ENCODE measurements at regions not wholly inside any gene's neighbourhood (a gene's known extent, or its start where the extent isn't known, plus 50 kb on each side); places are given as distances from the start of the nearest gene placed in this dataset.
"Not testable (repeated sequence)": the region's sequence is repeated elsewhere in the genome, so short reads cannot be mapped to it uniquely, and the experiment has no call there.

DNA sequence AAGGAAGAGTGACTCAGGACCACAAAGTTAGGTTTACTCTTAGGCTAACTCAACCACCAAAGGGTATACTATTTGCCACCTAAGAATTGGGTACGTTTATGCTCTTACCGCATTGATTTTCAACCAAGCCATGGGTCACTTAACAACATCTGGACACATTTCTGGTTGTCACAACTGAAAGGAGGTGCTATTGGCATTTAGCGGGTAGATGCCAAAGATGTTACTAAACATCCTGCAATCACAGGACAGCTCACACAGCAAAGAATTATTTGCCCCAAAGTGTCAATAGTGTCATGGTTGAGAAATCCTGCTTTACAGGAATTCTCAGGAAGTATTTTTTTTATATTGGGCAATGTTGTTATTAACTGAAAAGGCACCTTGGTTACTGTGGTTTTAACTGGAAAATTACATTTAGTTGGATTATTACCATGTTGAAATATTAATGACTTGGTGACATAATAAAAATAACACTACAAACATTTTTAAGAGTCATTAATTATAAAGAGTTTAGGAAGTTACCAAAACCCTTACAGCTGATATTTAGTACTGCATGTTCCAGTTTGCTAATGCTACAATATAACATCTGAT lies 185.0 kb upstream of the TMEM196 start:
- DNase-seq (ENCODE audit: low read depth, low spot score) = no peak

DNA sequence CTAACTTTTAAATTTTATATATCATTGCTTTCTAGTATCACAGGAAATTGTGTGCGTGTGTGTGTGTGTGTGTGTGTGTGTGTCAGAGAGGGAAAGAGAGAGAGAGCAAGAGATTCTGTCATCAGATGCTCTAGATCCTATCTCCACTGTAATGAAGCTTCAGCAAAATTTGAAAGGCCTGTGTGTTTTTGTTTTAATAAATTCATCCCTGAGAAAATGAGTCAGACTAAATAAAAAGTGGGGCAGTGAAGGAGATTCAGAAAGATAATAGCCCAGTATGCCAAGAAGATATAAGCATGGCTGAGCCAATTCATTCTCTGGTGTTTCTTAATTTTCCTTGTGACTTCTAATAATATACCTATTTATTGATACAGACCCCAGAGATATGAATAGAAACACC lies 184.2 kb upstream of the TMEM196 start:
- DNase-seq (ENCODE audit: low read depth, low spot score) = no peak

DNA sequence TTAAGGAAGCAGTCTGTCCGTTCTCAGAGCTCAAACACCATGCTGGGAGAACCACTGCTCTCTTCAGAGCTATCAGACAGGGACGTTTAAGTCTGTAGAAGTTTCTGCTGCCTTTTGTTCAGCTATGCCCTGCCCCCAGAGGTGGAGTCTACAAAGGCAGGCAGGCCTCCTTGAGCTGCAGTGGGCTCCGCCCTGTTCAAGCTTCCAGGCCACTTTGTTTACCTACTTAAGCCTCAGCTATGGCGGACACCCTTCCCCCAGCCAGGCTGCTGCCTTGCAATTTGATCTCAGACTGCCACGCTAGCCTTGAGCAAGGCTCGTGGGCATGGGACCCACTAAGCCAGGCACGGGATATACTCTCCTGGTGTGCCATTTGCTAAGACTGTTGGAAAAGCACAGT lies 180.7 kb upstream of the TMEM196 start:
- not testable (repeated sequence) for DNase-seq (ENCODE audit: low read depth, low spot score)

DNA sequence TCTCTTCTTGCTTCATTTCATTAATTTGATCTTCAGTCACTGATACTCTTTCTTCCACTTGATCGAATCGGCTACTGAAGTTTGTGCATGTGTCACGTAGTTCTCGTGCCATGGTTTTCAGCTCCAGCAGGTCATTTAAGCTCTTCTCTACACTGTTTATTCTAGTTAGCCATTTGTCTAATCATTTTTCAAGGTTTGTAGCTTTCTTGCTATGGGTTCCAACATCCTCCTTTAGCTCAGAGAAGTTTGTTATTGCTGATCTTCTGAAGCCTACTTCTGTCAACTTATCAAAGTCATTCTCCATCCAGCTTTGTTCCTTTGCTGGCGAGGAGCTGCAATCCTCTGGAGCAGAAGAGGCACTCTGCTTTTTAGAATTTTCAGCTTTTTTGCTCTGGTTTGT lies 180.0 kb upstream of the TMEM196 start:
- not testable (repeated sequence) for DNase-seq (ENCODE audit: low read depth, low spot score)

DNA sequence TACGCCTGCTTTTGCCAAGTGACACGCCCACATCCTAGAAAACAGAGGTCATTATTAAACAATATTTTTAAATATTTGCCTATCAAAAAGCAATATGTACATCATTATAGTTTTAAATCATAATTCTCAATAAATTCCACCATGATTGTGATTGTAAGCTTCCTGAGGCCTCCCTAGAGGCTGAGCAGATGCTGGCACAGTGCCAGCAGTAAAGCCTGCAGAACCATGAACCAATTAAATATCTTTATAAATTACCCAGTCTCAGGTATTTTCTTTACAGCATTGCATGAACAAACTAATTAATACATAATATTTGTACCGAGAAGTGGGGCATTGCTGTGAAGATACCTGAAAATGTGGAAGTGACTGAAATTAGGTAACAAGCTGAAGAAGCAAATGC lies 174.7 kb upstream of the TMEM196 start:
- no peak for DNase-seq (ENCODE audit: low read depth, low spot score)

DNA sequence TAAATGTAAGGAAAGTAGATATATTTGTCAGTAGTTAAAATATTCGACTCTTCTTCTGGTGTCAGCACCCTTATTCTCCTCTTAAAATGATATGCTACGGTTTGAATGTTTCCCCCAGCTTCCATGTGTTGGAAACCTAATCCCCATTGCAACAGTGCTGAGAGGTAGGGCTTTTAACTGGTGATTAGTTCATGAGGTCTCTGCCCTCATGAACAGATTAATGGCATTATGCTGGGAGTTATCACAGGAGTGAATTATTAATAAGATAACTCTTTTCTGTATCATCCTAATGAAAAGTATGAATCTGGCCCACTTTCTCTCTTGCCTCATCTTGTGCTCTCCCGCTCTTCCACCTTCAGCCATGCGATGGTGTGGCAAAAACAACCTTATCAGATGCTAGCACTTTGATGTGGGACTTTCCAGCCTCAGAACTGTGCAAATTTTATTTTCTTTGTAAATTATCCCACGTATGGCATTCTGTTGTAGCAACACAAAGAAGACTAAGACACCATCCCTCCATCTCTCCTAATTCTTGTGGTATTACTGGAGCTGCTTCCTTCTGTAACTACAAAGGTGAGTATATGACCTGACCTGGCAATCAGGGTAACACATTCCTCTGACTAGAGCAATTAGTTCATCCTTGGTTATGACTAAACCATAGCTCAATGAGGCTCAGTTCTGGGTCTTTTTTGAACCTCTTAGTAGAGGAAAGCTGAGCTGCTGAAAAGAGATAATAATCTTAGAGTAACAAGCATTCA lies 171.1 kb upstream of the TMEM196 start:
- DNase-seq (ENCODE audit: low read depth, low spot score) = no peak

DNA sequence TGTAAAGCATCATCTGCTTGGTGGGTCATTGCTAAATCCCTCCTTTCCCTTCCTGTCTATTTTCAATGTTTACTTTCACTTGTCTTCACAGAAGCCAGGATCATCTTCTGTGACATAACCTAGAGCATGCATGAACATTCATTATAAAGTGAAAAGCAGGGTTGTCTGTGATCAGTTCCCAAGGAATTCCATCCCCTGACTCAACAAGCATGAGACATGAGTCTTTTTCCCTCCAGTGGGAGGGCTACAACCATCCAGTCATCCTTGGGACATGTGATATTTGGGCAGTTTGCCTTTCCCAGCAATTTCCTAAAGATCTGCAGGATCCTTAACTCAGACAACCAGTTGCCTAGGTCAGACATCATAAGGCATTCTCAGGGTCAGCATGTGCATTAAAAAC lies 166.3 kb upstream of the TMEM196 start:
- no peak for DNase-seq (ENCODE audit: low read depth, low spot score)

DNA sequence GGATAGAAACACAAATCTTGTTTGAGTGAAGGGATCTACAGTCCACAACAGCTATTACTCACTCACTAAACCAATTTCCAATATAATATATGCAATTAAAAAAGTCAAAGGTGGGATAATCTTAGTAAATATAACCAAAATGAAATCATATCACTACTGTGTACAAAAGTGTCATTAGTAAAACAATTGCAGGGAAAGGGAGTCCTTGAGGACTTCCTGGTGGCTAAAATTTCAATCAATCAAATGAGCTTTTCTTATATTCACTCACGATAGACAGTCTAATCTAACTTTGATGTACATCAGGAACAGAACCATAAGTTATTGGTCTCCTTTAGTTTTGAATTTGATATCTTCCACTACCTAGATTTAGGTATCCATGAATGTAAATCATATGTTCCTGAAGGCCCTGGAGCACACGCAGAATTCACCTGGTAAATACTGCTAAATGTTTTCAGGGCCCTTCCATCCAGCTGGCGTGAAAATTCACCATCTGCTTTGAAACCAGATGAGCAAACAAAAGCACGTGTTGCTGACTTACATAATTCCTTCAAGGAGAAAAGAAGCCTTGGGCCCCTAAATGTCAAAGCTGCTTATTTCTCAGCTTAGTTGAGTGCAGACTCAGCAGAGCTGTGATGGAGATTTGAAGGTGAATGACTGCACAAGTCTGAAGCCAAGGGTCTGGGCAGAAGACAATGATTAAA lies 159.3 kb upstream of the TMEM196 start:
- DNase-seq (ENCODE audit: low read depth, low spot score) = no peak

DNA sequence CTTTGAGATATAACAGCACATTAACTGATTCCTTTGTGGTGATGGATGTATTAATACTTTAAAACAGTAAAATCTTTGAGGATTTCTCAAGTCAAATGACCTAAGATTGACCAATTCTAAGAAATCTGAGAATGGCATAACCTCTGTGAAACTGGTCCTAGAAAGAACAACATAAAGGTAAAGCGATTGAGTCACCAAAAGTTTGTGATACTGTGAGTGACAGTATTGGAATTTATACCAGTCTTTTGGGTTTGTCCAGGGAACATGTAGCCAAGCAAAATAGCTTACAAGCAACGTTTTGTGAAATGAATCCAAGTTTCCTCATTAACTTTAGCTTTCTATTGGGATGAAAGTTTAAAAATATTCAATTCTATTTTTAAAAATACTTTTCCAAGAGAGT lies 157.4 kb upstream of the TMEM196 start:
- DNase-seq (ENCODE audit: low read depth, low spot score) = no peak

DNA sequence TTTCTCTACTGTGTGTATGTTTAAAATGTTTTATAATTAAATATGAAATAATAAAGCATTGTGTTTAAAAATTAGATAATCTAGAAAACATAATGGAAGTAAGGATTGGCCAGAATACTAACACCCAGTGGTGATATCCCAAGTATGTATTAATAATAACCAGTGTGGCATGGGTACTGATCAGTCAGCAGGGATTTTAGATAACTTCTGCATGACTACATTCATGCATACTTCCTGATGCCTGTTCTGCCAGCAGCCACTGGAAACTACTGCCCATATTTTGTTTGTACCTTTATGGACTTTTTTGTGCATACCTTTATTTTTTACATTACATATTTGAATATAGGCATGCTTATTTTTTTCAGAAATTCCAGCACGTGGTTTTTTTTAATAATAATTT lies 156.6 kb upstream of the TMEM196 start:
- no peak for DNase-seq (ENCODE audit: low read depth, low spot score)

DNA sequence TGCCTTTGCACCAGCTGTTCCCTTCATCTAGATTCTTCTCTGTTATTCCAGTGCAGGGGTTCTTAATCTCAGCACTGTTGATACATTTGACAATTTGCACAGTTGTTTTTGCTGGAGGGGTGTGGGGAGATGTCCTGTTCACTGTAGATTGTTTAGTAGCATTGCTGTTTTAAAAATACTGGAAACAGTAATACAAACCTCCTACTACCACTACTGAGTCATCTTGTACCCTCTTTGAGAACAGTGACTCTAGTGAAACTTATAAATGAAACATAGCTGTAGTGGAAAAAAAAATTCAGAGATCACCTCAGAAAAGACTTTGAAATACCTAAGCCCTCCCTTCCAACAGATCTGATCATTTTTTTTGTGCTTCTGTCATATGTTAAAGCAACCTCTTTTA lies 154.8 kb upstream of the TMEM196 start:
- no peak for DNase-seq (ENCODE audit: low read depth, low spot score)

DNA sequence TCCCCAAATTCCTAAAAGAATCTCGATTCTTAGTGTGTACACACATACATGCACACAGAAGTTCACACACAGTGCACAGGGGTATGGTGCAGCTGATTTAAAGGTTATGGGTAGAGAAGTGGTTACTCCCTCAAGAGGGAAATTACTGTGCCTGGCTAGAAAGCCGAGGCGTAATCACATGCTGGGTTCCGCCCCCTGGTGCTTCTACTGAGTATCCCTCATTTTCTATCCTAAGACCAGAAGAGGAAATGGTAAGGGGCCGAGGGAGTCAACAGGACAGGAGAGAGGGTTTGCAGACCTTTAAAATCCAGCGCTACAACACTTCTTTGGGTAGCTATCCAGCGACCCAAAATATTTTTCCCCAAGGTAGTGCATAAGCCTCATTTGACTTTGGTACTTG lies 147.3 kb upstream of the TMEM196 start:
- DNase-seq (ENCODE audit: low read depth, low spot score) = no peak

DNA sequence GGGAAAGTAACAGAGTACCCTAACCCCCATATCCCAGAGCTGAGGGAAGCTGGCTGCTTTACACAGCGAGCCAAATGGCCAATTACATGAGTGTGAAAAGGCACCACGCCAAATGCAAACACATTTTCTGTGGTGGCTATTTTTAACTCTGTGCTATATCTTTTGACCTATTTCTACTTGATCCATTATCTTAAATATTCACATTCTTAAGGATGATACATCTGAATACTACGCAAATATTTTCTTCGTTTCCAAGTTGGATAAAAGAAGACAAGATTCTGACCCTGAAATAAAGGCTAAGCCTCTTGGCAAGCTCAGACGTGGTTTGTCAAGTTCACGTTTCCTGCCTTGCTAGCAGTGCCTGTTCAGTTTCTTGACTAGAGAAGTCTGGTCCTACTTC lies 146.7 kb upstream of the TMEM196 start:
- no peak for DNase-seq (ENCODE audit: low read depth, low spot score)

DNA sequence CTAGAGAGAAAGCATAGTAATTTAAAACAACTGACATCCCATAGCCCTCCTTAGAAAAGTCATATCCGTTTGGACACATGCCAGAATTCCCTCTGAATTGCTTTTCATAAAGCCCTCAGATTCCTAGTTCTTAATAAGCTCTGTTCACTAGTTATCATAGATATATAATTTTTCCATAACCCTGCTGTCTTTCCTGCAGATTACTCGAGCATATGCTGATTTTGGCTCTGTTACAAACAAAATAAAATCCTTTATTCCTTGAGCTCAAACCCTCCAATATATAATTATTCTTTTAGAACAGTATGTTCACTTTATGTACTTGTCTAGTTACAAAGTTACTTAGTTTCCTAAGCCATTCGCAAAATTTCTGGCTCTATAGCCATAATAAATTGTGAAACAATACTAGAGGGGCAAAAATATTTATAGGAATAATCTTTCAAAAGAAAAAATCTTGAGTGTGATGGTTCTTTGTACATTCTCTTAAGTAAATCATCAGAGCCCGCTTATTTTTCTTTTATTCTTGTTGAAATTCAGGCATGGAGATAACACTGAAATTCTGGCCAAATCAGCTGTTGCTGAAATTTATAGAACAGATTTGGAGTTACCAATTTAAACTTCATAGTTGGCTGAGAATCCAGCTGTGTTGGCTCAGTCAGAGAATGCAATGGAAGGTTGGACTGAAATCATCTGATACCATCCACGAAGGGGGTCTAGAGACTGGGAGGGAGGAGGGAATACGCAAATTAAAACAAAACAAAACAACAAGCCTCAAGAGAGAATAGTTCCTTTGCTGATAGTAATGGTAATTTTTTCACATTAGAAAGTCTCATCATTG lies 146.1 kb upstream of the TMEM196 start:
- DNase-seq (ENCODE audit: low read depth, low spot score) = no peak

DNA sequence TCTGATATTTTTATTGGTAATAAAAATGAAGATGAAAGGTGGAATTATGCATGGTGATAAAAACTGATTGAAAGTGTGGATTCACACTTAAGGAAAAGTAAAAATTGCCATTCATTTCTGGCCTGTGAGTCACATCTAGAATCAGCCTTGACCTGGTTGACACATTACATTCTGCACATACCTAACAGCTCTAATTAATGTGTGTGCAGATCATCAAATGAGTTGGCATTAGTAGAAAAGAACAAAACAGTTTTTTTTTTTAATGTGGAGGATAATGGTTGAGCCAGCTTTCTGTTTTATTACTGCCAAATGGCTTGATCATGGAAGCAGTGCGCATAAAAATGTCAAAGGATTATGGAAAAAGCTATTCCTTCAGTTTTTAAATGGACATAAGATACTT lies 142.6 kb upstream of the TMEM196 start:
- no peak for DNase-seq (ENCODE audit: low read depth, low spot score)

DNA sequence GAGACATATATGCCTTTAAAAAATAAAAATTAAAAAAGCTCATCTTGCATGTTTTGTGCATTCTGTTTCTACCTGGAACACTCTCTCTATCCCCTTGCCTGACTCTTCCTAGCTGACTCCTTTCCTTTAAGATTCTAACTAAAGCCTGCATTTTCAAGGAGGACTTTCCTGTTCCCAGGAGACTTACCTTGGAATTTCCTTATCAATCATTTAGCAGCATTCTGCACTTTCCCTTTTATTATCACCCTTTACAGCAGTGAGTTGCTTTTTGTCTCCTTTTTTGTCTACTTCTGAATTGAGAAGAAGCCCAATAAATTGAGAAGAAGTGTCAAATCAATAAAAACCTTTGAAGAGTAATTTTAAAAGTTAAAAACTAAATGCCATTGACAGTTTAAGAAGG lies 142.2 kb upstream of the TMEM196 start:
- DNase-seq (ENCODE audit: low read depth, low spot score) = no peak

DNA sequence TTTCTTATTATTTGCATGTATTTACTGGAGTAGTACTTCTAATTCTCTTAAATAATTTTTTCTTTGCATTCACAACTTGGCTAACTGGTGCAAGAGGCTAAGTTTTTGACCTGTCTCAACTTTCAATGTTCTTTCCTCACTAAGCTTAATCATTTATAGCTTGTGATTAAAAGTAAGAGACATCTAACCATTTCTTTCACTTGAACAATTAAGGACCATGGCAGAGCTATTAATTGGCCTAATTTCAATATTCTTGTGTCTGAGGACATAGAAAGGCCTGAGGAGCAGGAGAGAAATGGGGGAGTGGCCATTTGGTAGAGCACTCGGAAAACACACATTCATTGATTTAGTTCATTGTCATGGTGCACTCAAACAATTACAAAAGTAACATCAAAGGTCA lies 141.4 kb upstream of the TMEM196 start:
- no peak for DNase-seq (ENCODE audit: low read depth, low spot score)

DNA sequence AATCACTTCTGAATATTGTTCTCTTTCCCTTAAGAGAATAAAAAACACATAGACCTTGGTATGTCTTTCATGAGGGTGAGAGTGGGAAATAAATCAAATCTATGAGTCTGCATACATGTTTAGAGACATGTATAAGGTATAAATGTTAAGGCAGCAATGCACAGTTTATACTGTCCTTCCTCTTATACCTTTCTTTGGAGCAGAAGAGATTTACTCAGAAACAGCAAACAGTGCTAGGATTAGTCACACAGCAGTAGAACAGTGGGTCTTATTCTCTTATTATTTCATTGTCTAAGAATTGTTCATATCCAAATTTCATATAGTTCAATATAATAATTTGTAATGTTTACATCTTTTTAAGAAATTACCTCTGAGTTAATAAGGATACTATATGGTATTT lies 126.7 kb upstream of the TMEM196 start:
- no peak for DNase-seq (ENCODE audit: low read depth, low spot score)

DNA sequence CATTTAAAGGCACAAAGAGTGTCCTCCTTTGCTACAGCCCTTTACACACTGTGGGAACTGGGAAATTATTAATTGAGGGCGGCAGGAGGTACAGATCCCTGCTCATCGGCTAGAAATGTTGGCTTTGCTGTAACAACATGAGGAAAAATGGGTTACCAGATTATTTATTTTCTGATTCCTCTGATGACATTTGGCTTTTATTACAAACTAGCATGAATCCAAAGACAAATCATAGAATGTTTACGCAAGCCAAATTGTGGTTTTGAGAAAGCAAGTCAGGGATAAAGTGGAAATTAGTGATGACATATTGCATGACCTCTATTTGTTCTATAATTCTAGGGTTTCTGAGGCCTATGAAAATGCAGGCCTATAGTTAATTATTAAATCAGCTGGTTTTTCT lies 126.1 kb upstream of the TMEM196 start:
- no peak for DNase-seq (ENCODE audit: low read depth, low spot score)

DNA sequence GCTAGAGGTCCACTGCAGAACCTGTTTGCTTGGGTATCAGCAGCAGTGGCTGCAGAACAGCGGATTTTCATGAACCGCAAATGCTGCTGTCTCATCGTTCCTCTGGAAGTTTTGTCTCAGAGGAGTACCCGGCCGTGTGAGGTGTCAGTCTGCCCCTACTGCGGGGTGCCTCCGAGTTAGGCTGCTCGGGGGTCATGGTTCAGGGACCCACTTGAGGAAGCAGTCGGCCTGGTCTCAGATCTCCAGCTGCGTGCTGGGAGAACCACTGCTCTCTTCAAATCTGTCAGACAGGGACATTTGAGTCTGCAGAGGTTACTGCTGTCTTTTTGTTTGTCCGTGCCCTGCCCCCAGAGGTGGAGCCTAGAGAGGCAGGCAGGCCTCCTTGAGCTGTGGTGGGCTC lies 109.5 kb upstream of the TMEM196 start:
- not testable (repeated sequence) for DNase-seq (ENCODE audit: low read depth, low spot score)

DNA sequence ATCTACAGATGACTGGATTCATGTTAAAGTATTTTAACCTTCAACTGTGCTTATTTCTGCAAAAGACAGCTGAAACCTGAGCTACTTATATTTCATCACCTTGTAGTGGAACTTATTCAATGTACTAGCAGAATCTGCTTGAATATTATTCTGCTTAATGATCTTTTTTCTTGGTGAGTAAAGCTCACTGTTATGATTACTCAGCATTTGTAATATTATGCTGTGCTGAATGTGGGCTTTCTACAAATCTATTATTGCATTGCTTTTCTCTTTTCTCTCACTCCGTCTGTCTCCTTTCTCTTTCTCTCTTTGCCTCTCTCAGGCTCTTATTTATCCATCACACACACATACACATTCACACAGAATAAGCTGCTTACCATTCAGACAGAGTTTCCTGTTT lies 98.7 kb upstream of the TMEM196 start:
- DNase-seq (ENCODE audit: low read depth, low spot score) = no peak

DNA sequence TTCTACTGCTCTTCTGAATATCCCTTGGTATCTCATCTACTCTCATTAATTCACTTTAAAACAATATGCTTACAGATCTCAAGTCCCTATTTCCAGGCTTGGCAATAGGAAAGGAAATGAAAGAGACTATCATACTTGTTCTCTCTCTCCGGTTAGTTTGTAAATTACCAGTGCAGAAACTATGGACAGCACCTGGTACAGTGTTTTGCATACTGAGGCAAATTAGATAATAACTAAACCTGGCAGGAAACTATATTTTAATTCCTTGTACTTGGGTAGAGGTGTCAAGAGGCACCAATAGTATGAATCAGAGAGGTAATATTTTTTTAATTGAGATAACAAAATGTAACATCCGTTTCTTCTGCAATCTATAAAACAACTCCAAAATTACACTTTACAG lies 97.7 kb upstream of the TMEM196 start:
- no peak for DNase-seq (ENCODE audit: low read depth, low spot score)
